H1 (cell line): ENCODE measurements at regions not wholly inside any gene's neighbourhood (a gene's known extent, or its start where the extent isn't known, plus 50 kb on each side); places are given as distances from the start of the nearest gene placed in this dataset.

Experiments
- CTCF ChIA-PET: fragments of 300-600 bp; sonication (Branson Sonifier 250); formaldehyde crosslinking; loops from one replicate; lab custom pipeline; 2021; ENCODE audit not compliant: partially characterized antibody; lab: Charles Lee
- POLR2A ChIA-PET: fragments of 300-600 bp; sonication (Branson Sonifier 250); formaldehyde crosslinking; loops from one replicate; lab custom pipeline; 2021; ENCODE audit warnings: inconsistent platforms; ENCODE audit not compliant: partially characterized antibody; lab: Charles Lee
- DNase-seq, 2 experiments: peaks; one replicate each; pipeline versions ENCODE4 v3.0.0 to v3.0.0-alpha.2; 2010 to 2022; ENCODE audit warnings: low spot score in 2 of 2, low read depth in 1 of 2, mixed read lengths in 1 of 2
- FAIRE-seq: peaks from 2 replicates; lab custom pipeline; 2011; peaks lifted over from hg19 to GRCh38; lab: Jason Lieb, UNC
- H2AFZ ChIP-seq: 2 replicates; pipeline ENCODE4 v1.8.1; 2012; ENCODE audit warnings: low read length, inconsistent platforms
- H2AK5ac ChIP-seq: 2 replicates; pipeline ENCODE4 v1.6.1; 2013; ENCODE audit warnings: low read depth, low read length
- H2BK120ac ChIP-seq: replicated peaks from 2 replicates; pipeline ENCODE3; 2013; ENCODE audit warnings: low read depth, low read length, inconsistent platforms
- H2BK12ac ChIP-seq: 2 replicates; pipeline ENCODE4 v1.6.1; 2013; ENCODE audit warnings: low read depth, low read length
- H2BK15ac ChIP-seq: 2 replicates; pipeline ENCODE4 v1.6.1; 2013; ENCODE audit warnings: low read length
- H2BK20ac ChIP-seq: 2 replicates; pipeline ENCODE4 v1.6.1; 2013; ENCODE audit warnings: low read length
- H2BK5ac ChIP-seq: 2 replicates; pipeline ENCODE4 v1.6.1; 2013; ENCODE audit warnings: low read depth, low read length
- H3K14ac ChIP-seq: 2 replicates; pipeline ENCODE4 v1.6.1; 2013; ENCODE audit warnings: inconsistent platforms; ENCODE audit not compliant: insufficient read length
- H3K18ac ChIP-seq: 2 replicates; pipeline ENCODE4 v1.6.1; 2013; ENCODE audit warnings: low read length; ENCODE audit errors: extremely low read depth
- H3K23ac ChIP-seq: 2 replicates; pipeline ENCODE4 v1.6.1; 2013; ENCODE audit warnings: inconsistent platforms; ENCODE audit not compliant: insufficient read length
- H3K23me2 ChIP-seq: 2 replicates; pipeline ENCODE4 v1.6.1; 2013; ENCODE audit warnings: low read depth, low read length
- H3K27ac ChIP-seq: 2 replicates; pipeline ENCODE4 v1.6.1; 2011; ENCODE audit warnings: low read depth, low read length, inconsistent platforms
- H3K27me3 ChIP-seq, 4 experiments: replicated peaks in 1 of 4; 1 replicate in 1 of 4; 2 replicates in 3 of 4; pipeline versions ENCODE4 v1.6.1 to v1.8.1; 2011 to 2013; ENCODE audit warnings: low read length in 3 of 4, mild to moderate bottlenecking in 3 of 4, inconsistent platforms in 2 of 4, mixed read lengths in 2 of 4, moderate library complexity in 1 of 4; ENCODE audit not compliant: control insufficient read depth in 3 of 4, insufficient read depth in 3 of 4; ENCODE audit errors: extremely low read depth in 1 of 4
- H3K36me3 ChIP-seq, 4 experiments: 2 replicates each; pipeline versions ENCODE4 v1.6.1 to v1.8.1; 2011 to 2013; ENCODE audit warnings: mild to moderate bottlenecking in 4 of 4, low read length in 3 of 4, moderate library complexity in 2 of 4, control low read depth in 1 of 4, inconsistent platforms in 1 of 4; ENCODE audit not compliant: insufficient read depth in 4 of 4, control insufficient read depth in 2 of 4
- H3K4ac ChIP-seq: replicated peaks from 2 replicates; pipeline ENCODE3; 2013; ENCODE audit warnings: low read length, low read depth, mixed read lengths, inconsistent platforms; ENCODE audit not compliant: insufficient read length
- H3K4me1 ChIP-seq, 4 experiments: replicated peaks in 1 of 4; 1 replicate in 1 of 4; 2 replicates in 3 of 4; pipeline versions ENCODE4 v1.6.1 to v1.8.1; 2011 to 2013; ENCODE audit warnings: low read length in 3 of 4, inconsistent platforms in 2 of 4, mixed read lengths in 1 of 4; ENCODE audit not compliant: insufficient read depth in 4 of 4, control insufficient read depth in 3 of 4
- H3K4me2 ChIP-seq, 2 experiments: 2 replicates each; pipeline versions ENCODE4 v1.6.1 to v1.8.1; 2011 to 2013; ENCODE audit warnings: low read depth in 2 of 2, low read length in 2 of 2, control low read depth in 1 of 2, inconsistent platforms in 1 of 2, mild to moderate bottlenecking in 1 of 2; ENCODE audit not compliant: insufficient read depth in 1 of 2
- H3K4me3 ChIP-seq, 4 experiments: fragments of 200-600, 300-600 bp in 1 of 4; sonication (generic), shearing (Covaris generic), sonication (Bioruptor Twin) in 1 of 4; 2 replicates each; pipeline versions ENCODE4 v1.5.1 to v1.8.1; 2011 to 2016; ENCODE audit warnings: low read length in 4 of 4, low read depth in 3 of 4, control low read depth in 2 of 4, inconsistent platforms in 2 of 4, mild to moderate bottlenecking in 2 of 4, mixed read lengths in 1 of 4, moderate library complexity in 1 of 4; ENCODE audit not compliant: insufficient read depth in 2 of 4; ENCODE audit errors: extremely low read depth in 1 of 4
- H3K56ac ChIP-seq: replicated peaks from 2 replicates; pipeline ENCODE3; 2013; ENCODE audit warnings: low read depth, mild to moderate bottlenecking, mixed read lengths, low read length, inconsistent platforms; ENCODE audit not compliant: insufficient read length
- H3K79me1 ChIP-seq: 2 replicates; pipeline ENCODE4 v1.6.1; 2013; ENCODE audit warnings: low read depth, low read length, control low read depth
- H3K79me2 ChIP-seq, 2 experiments: 2 replicates each; pipeline versions ENCODE4 v1.6.1 to v1.8.1; 2012 to 2013; ENCODE audit warnings: low read length in 2 of 2, mild to moderate bottlenecking in 2 of 2, inconsistent platforms in 1 of 2; ENCODE audit not compliant: insufficient read depth in 2 of 2, control insufficient read depth in 1 of 2
- H3K9ac ChIP-seq, 4 experiments: replicated peaks in 1 of 4; 1 replicate in 1 of 4; 2 replicates in 3 of 4; pipeline versions ENCODE4 v1.6.1 to v1.8.1; 2011 to 2013; ENCODE audit warnings: low read depth in 3 of 4, low read length in 3 of 4, control low read depth in 2 of 4, mild to moderate bottlenecking in 2 of 4, moderate library complexity in 2 of 4, inconsistent platforms in 1 of 4; ENCODE audit errors: extremely low read depth in 1 of 4
- H3K9me3 ChIP-seq, 2 experiments: 2 replicates each; pipeline versions ENCODE4 v1.6.1 to v1.8.1; 2012 to 2013; ENCODE audit warnings: mild to moderate bottlenecking in 2 of 2, moderate library complexity in 2 of 2, control low read depth in 1 of 2, inconsistent platforms in 1 of 2, low read depth in 1 of 2, low read length in 1 of 2, mixed read lengths in 1 of 2; ENCODE audit not compliant: insufficient read depth in 2 of 2
- H4K20me1 ChIP-seq, 2 experiments: replicated peaks in 1 of 2; 2 replicates each; pipeline versions ENCODE3 to v1.8.1; 2011 to 2013; ENCODE audit warnings: inconsistent platforms in 2 of 2, low read length in 2 of 2, mild to moderate bottlenecking in 1 of 2; ENCODE audit not compliant: insufficient read depth in 2 of 2, control insufficient read depth in 1 of 2
- H4K5ac ChIP-seq: 2 replicates; pipeline ENCODE4 v1.6.1; 2013; ENCODE audit warnings: low read length, low read depth, mixed read lengths, inconsistent platforms; ENCODE audit not compliant: insufficient read length
- H4K8ac ChIP-seq: 2 replicates; pipeline ENCODE4 v1.8.0; 2013; ENCODE audit warnings: mild to moderate bottlenecking, moderate library complexity, low read length, inconsistent platforms; ENCODE audit not compliant: insufficient read depth; ENCODE audit errors: extremely low read depth
- H4K91ac ChIP-seq: replicated peaks from 2 replicates; pipeline ENCODE3; 2013; ENCODE audit warnings: low read length, mixed read lengths, inconsistent platforms; ENCODE audit not compliant: insufficient read length
- CREB1 ChIP-seq: IDR thresholded peaks from 2 replicates; pipeline ENCODE4 v1.6.1; 2012; ENCODE audit warnings: inconsistent platforms
- CTCF ChIP-seq, 3 experiments: IDR thresholded peaks; 1 replicate in 2 of 3; 2 replicates in 1 of 3; pipeline versions ENCODE4 v1.5.1 to v1.6.1; 2011; ENCODE audit warnings: low read length in 3 of 3, mild to moderate bottlenecking in 3 of 3, inconsistent platforms in 2 of 3, low read depth in 1 of 3, moderate library complexity in 1 of 3; ENCODE audit not compliant: insufficient read depth in 1 of 3; ENCODE audit errors: control extremely low read depth in 1 of 3
- TF ChIP-seq, protein P1 (sequence below): IDR thresholded peaks from 2 replicates; pipeline ENCODE4 v1.6.1; 2012; ENCODE audit warnings: inconsistent platforms

DNA sequence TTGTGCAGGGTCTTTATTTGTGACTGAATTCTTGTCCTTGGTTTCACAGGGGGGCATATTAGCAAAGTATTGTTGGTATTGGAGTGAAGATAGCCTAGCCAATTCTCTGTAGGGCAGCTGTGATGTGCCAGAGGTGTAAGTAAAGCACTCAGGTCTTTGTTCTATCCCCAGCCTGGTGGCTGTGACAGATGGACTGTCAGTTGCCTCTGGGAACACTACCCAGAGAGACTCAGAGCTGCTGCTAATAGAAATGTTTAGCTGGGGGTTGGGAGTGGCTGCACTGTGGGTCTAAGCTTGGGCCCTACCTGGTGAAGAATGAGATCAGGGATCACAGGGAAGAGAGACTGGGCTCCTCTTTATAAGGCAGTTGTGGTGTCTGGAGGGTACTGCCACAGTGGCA is 1006.5 kb upstream of the TYRP1 start:
- Histone ChIP-seq H3K4ac (no peak overlapping the region), H3K14ac (no peak overlapping the region), H2BK12ac (no peak overlapping the region), H3K27me3 (no peaks in the 10 kb centered on the region), H2BK15ac (no peak overlapping the region), H2BK20ac (no peak overlapping the region), H3K56ac (no peak overlapping the region), H2AK5ac (no peak overlapping the region), H2BK120ac (no peak overlapping the region), H3K23me2 (no peaks in the 10 kb centered on the region), H3K9me3 (no peaks in the 10 kb centered on the region), H3K9ac (no peak overlapping the region), H3K27ac (no peak overlapping the region), H4K91ac (no peak overlapping the region), H3K36me3 (no peaks in the 10 kb centered on the region), H4K20me1 (no peaks in the 10 kb centered on the region), H4K5ac (no peak overlapping the region), H2AFZ (no peak overlapping the region), H3K79me2 (no peaks in the 10 kb centered on the region), H2BK5ac (no peak overlapping the region), H3K4me3 (no peak overlapping the region), H3K18ac (no peak overlapping the region), H4K8ac (no peak overlapping the region), H3K4me1 (no peaks in the 10 kb centered on the region), H3K23ac (no peak overlapping the region), H3K79me1 (no peaks in the 10 kb centered on the region), H3K4me2 (no peak overlapping the region)
- DNase-seq (no peak), FAIRE-seq (no peak)
- TF ChIP-seq CREB1 (no peak), CTCF (IDR thresholded peaks at IDR 0.05; ENCODE audit: control extremely low read depth in 1 of 3, insufficient read depth in 1 of 3, low read depth in 1 of 3, low read length in 3 of 3) (no peak)
- TF ChIP-seq, protein P1, sequence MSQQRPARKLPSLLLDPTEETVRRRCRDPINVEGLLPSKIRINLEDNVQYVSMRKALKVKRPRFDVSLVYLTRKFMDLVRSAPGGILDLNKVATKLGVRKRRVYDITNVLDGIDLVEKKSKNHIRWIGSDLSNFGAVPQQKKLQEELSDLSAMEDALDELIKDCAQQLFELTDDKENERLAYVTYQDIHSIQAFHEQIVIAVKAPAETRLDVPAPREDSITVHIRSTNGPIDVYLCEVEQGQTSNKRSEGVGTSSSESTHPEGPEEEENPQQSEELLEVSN: no peak
- POLR2A ChIA-PET: no interaction called here
- CTCF ChIA-PET: interaction anchor here (1.4 kb wide), 1 partner anchor 11 kb away, joined by 3 read pairs; no protein-coding TSS in a partner anchor
